GM23248 (cell line): ENCODE measurements at regions not wholly inside any gene's neighbourhood (a gene's known extent, or its start where the extent isn't known, plus 50 kb on each side); places are given as distances from the start of the nearest gene placed in this dataset.

ENCODE experiments used
- EZH2 ChIP-seq: fragments of 200-600 bp; sonication (generic); IDR thresholded peaks from 2 replicates; pipeline ENCODE4 v1.6.1; 2018; ENCODE audit warnings: antibody characterized with exemption, mild to moderate bottlenecking; ENCODE audit not compliant: insufficient read depth, poor library complexity, severe bottlenecking
- EZH2phosphoT487 ChIP-seq: fragments of 200-600 bp; sonication (generic); IDR thresholded peaks from 2 replicates; pipeline ENCODE4 v1.6.1; 2018; ENCODE audit warnings: antibody characterized with exemption, moderate library complexity, mild to moderate bottlenecking, low read depth; ENCODE audit not compliant: insufficient read depth

DNA sequence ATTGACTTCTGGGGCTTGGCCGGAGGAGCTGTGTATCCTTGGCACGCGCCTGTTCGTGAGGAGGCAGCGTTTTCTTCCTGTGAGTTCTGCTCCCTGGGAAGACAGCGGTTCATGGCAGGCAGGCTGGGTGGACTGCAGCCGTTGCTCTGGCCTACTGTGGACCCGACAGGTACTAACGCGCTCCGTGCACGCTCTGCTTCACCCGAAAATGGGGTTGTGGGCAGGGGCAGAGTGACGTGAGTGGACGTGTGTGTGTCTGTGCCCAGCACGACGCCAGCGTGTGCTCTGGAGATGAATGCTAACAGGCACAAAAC lies 179.1 kb downstream of the KIF26A start:
- TF ChIP-seq EZH2 (no peak), EZH2phosphoT487 (no peak)
